SKM-1 (cell line): ENCODE measurements at regions not wholly inside any gene's neighbourhood (a gene's known extent, or its start where the extent isn't known, plus 50 kb on each side); places are given as distances from the start of the nearest gene placed in this dataset.

Experiments
- DNase-seq: peaks from one replicate; lab custom pipeline; 2025; ENCODE audit not compliant: unreplicated experiment; lab: John Stamatoyannopoulos, UW

DNA sequence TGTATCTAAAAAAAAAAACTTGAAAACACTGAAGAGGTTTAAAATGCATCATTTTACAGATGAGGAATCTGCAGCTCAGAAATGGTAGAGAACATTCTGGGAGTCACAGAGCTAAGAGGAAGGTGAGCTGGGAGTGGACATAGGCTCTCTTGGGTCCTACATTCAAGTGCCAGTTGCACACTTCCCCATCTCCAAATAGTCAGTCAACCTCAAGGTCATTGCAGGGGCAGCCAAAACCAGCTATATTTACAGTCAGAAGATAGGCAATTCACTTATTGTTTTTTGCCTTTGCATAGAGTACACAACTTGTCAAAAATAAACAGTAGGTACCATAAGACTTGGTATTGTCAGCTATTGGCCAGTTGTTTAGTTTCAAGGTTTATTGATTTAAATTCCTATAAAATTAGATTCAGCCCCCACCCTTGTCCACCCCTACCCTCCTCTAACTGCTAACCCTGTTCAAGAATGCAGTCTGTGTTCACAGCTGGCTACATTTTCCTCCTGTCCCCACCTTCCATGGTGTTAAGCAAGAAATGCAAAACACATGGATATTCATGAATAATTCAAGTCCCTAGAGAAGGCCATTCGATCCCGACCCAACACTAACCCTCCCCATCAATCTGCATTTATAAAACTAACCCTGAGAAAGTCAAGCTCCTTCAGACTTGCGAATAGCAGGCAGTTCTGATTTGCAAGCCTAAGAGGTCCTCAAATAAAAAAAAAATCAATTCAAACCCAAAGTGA, 567.0 kb upstream of the MCTP2 start:
- no peak for DNase-seq

DNA sequence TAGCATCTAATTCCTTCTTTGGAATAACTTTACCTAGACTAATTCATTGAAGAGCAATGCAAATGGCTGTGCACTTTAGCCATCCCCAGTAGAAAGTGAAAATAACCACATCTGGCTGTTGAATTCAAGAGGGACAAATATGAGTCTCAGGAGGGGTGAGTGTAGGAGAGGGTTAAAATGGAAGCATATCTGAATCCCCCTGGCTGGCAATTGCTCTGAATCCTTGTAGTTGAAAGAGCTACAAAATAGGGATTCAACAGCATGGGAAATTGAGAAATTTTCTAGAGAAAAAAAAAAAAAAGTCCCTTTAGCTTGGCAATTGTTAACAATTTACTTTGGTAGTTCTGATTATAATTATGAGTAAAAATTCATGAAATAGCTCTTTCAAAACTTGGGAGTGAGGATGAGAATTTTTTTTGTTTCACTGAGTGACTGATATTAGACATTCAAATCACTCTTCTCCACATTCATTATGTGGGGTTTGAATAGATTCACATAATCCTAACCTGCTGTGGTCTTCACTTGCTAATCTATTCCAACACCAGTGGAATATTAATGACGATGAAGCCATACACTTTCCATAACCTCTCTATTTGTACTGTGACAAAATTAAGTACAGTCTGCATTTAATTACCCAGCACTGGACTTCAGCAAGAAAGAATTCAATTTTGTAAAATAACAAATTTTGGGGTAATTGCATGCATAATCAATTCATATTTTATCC, 569.0 kb upstream of the MCTP2 start:
- DNase-seq: no peak

DNA sequence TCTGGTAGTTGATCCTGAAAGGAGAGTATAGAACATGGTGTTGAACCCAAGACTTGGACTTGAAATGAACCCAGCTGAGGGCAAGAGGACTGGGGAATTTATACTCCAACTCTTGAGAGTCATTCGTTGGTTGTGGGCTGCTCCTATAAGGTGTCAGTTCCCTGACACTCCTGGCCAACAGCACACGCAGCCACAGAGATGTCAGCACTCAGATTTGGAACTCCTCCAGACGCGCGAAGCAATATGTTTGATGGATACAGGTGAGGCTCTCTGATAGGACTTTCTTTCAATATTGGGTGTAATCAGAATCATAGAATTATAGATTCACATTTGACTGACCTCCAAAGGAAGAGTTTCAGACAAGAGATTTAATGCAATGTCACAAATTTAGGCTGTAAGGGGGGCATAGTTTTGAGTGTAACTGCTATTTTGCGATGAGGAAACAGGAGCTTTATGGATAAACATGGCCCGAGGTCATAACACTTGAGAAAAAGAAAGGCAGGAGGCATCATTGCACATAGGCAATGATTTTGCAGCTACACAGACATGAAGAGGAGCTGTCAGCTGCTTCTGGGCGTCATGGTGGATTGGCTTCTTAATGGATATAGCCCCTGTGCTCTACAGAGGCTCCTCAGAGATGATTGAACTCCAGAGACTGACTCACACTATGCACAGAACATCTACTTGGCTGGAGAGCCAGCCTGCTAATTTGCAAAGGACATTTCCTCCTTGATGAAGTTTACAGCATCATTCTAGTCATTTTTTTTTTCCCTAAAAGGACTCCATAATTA, 569.2 kb upstream of the RGMA start:
- no peak for DNase-seq

DNA sequence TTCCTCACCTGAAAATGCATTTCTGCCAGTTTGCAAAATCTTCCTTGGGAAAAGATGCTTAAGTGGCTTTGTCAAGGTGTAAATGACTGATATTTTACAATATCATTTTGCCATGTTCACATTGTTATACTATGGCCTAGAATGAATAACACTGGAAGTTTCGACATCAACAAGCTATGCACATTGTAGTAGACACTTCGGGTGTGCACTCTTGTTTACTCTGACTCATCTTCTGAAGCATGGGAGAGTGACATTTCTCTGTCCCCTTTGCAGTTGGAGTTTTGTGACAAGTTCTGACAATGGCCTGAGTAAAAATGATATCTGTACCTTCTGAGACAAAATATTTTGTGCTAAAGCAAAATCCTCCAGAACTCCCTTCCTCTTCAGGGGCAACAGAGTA, 567.0 kb upstream of the RGMA start:
- DNase-seq: no peak

DNA sequence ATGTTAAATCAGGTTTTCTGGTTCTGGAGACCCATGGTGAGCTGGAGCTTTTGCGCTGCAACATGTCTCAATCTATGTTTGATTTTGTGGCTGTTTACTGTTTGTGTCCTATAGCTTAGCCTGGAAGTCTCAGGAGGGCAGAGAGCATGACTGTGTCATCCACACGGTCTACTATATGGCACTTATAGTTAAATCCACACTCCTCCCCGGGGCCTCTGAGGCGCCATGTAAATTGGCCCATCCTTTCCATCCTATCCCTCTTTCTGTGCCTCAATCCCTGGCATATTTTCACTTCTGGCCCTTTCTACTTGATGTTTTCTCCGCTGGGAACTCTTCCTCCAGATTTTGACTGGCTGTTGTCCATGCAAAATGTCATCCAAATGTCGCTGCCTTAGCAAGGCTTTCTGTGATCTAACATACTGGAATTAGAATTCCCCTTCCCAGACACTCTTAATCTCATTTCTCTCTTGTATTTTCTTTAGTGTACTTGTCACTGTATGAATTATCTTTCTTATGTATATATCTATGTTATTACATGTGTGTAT, 560.8 kb upstream of the RGMA start:
- DNase-seq: no peak

DNA sequence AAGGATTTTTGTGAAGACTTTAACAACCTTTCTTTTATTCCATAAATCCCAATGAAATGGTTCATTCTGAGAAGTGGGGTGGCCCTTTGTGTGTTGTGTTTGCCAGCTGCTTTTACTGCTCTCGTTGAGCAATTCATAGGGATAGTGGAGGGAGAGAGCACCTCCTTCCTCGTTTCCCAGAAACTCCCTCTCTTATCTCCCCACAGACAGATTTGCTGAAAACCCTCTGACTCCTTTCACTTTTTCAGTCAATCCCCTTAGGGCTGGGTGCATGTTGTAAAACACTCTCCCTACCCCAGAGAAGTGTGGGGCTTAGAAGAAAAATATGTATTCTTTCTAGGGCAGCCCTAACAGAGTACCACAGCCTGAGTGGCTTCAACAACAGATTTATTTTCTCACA, 557.2 kb upstream of the RGMA start:
- DNase-seq: no peak

DNA sequence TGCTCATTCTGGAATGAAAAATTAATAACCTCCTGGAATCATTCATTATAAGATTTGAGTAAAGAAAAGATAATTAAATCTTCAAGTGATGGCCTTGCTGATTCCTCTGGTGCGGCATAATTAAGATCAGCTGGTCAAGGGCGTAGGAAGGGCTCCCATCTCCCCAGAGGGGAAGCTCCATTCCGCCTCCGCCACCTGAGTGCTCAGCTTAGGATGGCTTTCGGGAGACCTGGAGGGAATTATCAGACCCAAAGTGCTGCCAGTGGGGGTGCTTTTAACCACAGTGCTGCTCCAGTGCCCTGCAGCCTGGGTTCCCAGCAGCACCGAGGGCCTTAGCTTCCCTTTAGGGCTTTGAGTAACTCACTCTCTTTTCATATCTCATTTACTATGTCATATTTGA, 556.6 kb upstream of the RGMA start:
- no peak for DNase-seq

DNA sequence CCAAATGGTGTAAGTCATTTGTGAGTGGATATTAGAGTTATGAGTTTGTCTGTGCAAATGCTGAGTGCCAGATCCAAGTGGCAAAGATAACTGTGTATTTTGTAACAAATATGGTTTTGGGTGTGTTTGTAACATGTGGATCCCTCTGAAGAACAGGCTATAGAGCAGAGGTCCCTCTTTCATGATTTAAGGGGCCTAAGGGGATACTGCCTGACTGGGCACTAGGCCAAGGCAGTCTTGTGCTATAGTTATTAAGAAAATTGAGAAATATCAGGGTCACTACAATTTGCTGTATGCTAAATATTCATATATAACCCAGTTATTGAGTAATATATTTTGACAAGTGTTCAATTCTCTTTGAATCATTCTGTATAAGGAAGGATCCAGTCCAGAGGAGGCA, 555.6 kb upstream of the RGMA start:
- DNase-seq: no peak

DNA sequence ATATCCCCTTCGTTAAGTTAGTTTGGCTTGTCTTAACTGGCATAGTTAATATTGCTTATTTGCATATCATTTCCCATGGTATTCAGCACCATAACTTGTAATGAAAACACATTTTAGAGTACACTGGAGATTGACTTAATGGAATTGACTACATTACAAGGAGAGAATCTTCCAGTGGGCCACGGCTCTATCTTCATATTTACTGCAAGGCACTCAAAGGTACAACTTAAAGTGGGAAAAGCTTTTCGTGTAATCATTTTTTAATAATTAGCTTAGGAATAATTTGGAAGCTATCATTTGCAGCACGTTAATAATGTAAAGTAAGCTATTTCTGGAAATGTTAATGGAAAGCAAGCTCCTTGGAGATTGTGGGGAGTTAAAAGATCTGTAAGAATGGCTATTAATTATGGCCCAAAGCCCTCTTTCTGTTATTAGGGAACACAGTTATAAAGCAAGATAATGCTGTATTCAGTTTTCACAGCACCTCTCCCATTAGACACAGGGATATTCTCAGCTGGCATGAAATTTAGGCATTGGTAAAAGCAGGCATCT, 551.5 kb upstream of the RGMA start:
- DNase-seq: no peak

DNA sequence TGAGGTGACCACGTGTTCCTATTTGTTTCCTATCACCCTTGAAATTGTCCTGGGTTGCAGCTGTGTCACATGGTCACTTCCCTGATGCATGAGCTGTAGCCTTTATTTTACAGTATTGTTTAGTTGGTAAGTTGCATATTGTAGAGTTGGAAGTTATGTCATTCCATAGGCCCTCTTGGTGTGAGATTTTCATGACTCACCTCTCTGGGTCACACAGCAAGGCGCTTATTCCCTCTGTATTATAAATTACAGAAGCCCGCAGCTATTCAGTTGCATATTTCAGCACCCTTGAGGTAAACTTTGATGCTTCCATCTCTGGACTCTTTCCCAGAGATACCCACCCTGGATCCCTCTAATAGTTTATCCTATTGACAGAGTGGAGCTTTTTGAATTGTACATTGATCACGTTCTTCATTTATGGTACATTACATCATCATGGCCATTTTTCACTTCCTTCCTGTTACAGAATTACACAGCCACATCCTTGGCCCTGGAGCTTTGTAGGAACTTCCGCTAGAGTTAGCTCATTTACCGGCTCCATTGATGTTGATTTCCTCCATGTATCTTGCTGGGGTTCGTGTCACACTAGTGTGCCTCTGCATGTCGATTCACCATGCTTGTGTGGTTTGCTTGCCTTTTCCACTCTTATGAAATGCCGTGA, 543.1 kb upstream of the RGMA start:
- no peak for DNase-seq

DNA sequence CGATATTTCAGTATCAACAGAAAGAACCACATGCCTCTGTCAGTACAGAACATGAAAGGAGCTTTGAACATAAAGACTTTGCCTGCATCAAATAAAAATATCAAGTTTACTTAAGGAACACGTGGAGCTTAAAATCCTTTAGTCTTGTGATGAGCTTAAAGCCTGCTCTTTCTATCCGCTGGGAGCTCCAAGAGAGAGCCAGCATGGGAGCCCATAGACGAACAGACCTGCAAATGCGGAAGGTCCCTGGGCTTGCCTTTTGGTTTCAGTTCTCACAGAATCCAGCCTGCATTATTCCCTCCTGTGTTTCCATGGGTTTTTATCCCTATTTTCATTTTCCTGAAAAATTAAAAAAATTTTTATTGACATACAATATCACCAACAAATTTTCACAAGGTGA, 530.6 kb upstream of the RGMA start:
- no peak for DNase-seq

DNA sequence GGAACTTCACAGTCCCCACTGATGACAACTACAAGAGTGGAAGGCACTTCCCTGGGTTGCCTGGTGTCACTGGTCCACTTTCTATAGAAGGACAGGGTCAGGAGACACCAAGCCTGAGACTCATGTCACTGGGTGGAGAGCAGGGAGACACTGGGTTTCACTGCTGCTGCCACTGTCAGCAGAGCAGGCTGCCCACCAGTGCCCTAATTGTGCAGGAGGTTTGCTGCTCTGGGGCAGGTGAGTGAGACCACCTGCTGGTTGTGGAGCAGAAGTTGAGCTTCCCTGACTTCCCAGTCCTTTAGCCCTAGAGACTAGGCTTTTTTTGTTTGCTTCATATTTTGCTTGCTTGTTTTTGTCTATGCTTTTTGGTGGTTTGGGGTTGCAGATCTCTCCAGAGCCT, 528.4 kb upstream of the RGMA start:
- DNase-seq: no peak

DNA sequence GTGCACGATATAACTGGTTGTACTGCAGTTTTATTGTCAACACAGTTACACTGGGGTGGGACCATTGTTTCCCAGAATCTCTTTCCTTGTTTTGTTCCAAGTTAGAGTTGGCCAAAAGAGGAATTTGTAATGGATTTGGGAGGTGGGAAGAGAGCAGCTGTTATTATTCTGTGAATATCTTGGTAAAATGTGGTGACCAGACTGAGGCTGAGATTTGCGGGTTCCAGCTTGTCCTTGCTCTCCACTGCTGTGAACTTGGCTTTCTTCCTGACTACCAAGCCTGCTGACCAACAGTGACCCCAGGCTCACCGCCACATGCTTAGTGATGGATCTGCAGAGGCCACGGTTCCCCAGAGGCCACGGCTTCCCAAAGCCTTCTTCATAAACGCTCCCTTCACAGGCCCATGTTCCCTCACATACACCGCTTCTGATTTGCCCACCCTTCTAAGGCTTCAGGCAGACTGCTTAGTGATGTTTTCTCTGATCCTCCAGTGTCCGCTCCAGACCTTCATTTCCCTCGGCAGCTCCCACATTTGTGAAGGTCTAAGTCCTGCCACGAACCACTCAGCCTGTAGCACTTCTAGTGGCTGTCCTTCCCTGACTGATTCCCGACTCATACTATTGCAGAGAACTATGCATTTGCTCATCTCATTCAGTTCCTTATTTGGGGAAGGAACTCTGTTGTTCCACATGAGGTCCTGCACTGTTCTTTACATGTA, 525.5 kb upstream of the RGMA start:
- no peak for DNase-seq

DNA sequence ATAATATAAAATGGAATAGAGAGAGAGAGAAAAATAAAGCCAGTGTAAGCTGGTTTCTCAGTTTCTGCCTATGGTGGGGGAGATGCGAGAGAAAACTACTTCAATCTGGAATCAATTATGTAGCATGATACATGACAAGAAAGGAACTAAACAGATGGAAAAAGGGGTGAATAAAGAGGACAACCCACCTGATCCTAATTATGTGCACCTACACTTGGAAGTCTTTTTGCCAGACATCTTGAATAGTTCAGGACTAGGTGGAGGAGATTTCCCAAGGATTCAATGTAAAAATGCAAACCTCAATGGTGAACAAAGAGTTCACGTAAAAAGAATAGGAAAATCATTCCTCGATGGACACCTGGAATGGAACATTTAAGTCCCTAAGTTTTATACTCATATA, 524.4 kb upstream of the RGMA start:
- no peak for DNase-seq

DNA sequence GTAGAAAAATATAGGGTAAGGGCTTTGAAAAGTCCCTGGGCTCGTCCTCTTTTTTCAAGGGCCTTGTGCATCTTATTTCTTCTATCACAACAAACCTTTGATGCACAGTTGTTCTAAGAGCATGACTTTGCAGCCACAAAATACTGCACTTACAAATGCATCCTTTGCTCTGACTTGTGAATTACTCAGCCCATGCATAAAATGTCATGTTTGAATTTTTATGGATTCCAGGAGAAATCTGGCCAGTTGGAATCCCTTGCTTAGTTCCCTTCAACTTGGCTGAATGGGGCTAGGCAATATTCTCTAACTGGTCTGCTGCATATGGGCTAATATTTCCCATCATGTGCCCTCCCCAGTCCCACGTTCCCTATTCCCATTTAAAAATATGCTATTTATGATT, 523.9 kb upstream of the RGMA start:
- no peak for DNase-seq

DNA sequence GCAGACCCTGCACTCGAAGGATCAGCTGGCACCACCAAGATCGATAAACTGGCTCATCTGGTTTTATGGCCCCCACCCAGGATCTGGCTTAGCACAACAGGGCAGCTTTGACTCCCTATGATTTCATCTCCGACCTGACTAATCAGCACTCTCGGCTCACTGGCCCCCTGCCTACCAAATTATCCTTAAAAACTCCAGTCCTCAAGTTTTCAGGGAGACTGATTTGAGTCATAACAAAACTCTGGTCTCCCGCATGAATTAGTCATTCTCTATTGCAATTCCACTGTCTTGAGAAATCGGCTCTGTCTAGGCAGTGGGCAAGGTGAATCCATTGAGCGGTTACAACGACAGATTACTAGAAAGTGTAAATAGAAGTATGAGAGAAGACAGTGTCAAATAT, 521.9 kb upstream of the RGMA start:
- no peak for DNase-seq

DNA sequence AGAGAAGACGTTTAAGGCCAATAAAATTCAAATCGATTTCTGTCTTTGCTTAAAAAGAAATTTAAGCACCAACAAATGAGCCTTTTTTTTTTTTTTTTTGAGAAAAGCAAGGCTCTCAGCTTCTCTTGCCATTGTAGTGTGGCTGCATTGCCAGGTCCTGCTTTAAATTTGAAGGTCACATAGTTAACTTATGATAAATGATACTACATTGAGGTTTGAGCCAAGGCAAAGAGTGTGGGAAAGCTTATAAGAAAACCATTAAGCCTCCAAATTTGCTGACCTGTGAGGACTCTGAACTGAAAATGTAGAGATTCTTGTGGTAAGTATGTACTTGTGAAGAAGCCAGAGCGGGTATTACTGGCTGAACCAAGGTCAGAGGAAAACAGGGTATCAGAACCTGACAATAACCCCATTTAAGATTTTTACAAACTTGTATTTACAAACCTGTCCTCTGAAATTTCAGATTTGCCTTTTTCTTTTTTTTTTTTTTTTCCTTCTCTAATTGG, 519.7 kb upstream of the RGMA start:
- no peak for DNase-seq

DNA sequence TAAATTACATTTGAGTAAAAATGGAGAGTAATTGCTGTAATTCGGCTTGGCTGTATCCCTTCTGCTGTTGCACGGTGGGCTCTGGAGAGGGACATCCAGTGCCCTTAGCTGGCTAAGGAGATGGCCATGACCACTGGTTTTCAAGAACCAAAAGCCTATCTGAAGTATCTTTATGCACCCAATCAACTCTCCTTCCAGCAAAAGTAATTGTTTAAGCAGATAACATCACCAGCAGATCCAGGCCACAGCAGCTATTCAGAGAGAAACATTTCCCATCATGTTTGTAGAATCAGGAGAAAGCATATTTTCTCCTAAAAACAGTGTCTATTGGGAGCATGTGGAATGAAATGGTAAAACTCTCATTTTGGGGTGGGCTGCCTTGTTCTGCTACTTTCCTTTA, 514.5 kb upstream of the RGMA start:
- no peak for DNase-seq

DNA sequence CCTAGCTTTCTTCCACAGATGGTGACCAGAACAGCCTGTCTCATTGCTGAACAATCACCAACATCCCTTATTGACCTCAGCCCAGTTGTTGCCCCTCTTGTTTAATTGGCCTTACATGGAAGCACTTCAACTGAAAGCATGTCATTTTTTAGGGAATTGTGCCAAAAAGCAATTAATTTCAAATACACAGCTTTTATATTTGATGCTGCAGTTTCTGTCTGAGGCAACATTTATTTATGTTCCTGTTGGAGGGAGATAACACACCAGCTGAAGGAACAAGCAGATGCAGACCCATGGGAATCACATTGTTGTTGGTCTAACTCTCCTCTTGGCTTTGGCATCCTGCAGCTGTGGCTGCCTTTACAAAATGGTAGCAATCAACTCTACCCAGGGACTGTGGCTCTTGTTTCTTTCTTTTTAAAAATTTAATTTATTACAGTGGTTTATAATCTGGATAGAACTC, 498.1 kb upstream of the RGMA start:
- no peak for DNase-seq

DNA sequence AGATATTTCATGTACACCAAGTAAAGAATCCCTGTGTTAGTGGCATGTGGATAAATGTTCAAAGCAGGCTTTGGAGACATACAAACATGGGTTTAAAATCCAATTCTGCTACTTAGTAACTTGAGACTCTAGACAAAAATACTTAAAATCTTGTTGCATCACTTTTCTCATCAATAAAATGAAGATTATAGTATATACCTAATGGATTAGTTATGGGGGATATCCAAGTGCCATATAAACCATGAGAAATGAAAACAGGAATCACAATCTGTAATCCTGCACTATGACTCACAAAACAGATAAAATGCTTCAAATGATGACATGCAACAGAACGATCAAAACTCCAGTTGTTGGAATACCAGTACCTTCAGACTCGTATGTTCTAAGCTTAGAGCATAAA, 496.0 kb upstream of the RGMA start:
- DNase-seq: no peak
